Skeletal muscle tissue (tissue), 3 donors: ENCODE measurements at regions not wholly inside any gene's neighbourhood (a gene's known extent, or its start where the extent isn't known, plus 50 kb on each side); places are given as distances from the start of the nearest gene placed in this dataset.

Source experiments
- H3K27ac ChIP-seq: one replicate; pipeline ENCODE4 v1.7.0; 2013; ENCODE audit warnings: mild to moderate bottlenecking, low read depth, low read length, inconsistent platforms
- H3K27me3 ChIP-seq, 3 donors: one replicate each; pipeline ENCODE4 v1.7.0; 2013; ENCODE audit warnings: low read length in 3 of 3; ENCODE audit not compliant: control insufficient read depth in 3 of 3, insufficient read depth in 3 of 3
- H3K36me3 ChIP-seq, 3 donors: one replicate each; pipeline ENCODE4 v1.7.0; 2013; ENCODE audit warnings: low read length in 3 of 3; ENCODE audit not compliant: control insufficient read depth in 3 of 3, insufficient read depth in 3 of 3
- H3K4me1 ChIP-seq, 3 donors: one replicate each; pipeline ENCODE4 v1.7.0; 2013; ENCODE audit warnings: low read length in 3 of 3, mild to moderate bottlenecking in 3 of 3; ENCODE audit not compliant: control insufficient read depth in 3 of 3, insufficient read depth in 3 of 3
- H3K4me3 ChIP-seq, 3 donors: one replicate each; pipeline ENCODE4 v1.7.0; 2013; ENCODE audit warnings: low read length in 3 of 3
- H3K9ac ChIP-seq, 3 donors: one replicate each; pipeline ENCODE4 v1.7.0; 2013; ENCODE audit warnings: low read length in 3 of 3, mild to moderate bottlenecking in 3 of 3, moderate library complexity in 2 of 3, low read depth in 1 of 3
- H3K9me3 ChIP-seq, 3 donors: one replicate each; pipeline ENCODE4 v1.7.0; 2013; ENCODE audit warnings: low read length in 3 of 3; ENCODE audit not compliant: control insufficient read depth in 3 of 3
- donor health status: Osteomylitis.

GRCh38 chr16:72704746-72705372 lies 343.1 kb downstream of the ZFHX3 start:
- Histone ChIP-seq H3K36me3 (no peaks in the 10 kb centered on the region), H3K27me3 (no peaks in the 10 kb centered on the region), H3K9me3 (peaks cover 0 to 2% (median 0%) of the 10 kb centered on the region in 3 donors), H3K4me1 (no peaks in the 10 kb centered on the region), H3K4me3 (no peak overlapping the region), H3K9ac (no peak overlapping the region), H3K27ac (no peak overlapping the region)

GRCh38 chr16:72689851-72690250 lies 358.1 kb downstream of the ZFHX3 start:
- Histone ChIP-seq H3K27me3 (no peaks in the 10 kb centered on the region), H3K9me3 (no peaks in the 10 kb centered on the region), H3K9ac (no peak overlapping the region), H3K36me3 (no peaks in the 10 kb centered on the region), H3K4me1 (no peaks in the 10 kb centered on the region), H3K27ac (no peak overlapping the region), H3K4me3 (no peak overlapping the region)

GRCh38 chr16:72680732-72681131 lies 367.2 kb downstream of the ZFHX3 start:
- Histone ChIP-seq H3K36me3 (no peaks in the 10 kb centered on the region), H3K27me3 (no peaks in the 10 kb centered on the region), H3K27ac (no peak overlapping the region), H3K4me1 (no peaks in the 10 kb centered on the region), H3K9me3 (no peaks in the 10 kb centered on the region), H3K4me3 (no peak overlapping the region), H3K9ac (no peak overlapping the region)

GRCh38 chr16:72679856-72680255 lies 368.1 kb downstream of the ZFHX3 start:
- Histone ChIP-seq H3K9me3 (no peaks in the 10 kb centered on the region), H3K27me3 (no peaks in the 10 kb centered on the region), H3K36me3 (no peaks in the 10 kb centered on the region), H3K9ac (no peak overlapping the region), H3K4me3 (no peak overlapping the region), H3K27ac (no peak overlapping the region), H3K4me1 (no peaks in the 10 kb centered on the region)

- Histone ChIP-seq H3K36me3 (no peaks in the 10 kb centered on the region), H3K9ac (no peak overlapping the region), H3K27ac (no peak overlapping the region), H3K27me3 (no peaks in the 10 kb centered on the region), H3K4me3 (no peak overlapping the region), H3K9me3 (no peaks in the 10 kb centered on the region), H3K4me1 (no peaks in the 10 kb centered on the region)
Measured at GRCh38 chr16:72677662-72678447, 370.1 kb downstream of the ZFHX3 start.

- Histone ChIP-seq H3K36me3 (no peaks in the 10 kb centered on the region), H3K27ac (no peak overlapping the region), H3K9me3 (no peaks in the 10 kb centered on the region), H3K27me3 (no peaks in the 10 kb centered on the region), H3K4me1 (no peaks in the 10 kb centered on the region), H3K9ac (no peak overlapping the region), H3K4me3 (no peak overlapping the region)
Measured at GRCh38 chr16:72673118-72673517, 374.8 kb downstream of the ZFHX3 start.

- H3K27ac ChIP-seq = no peak overlapping the region
- H3K36me3 ChIP-seq = no peaks in the 10 kb centered on the region
- no peak overlapping the region for H3K9ac ChIP-seq
- no peaks in the 10 kb centered on the region for H3K9me3 ChIP-seq
- peaks cover 9 to 12% (median 12%) of the 10 kb centered on the region in 3 donors for H3K4me1 ChIP-seq
- no peak overlapping the region for H3K4me3 ChIP-seq
- no peaks in the 10 kb centered on the region for H3K27me3 ChIP-seq
Measured at GRCh38 chr16:72666267-72666666, 381.7 kb downstream of the ZFHX3 start.

- Histone ChIP-seq H3K27me3 (no peaks in the 10 kb centered on the region), H3K4me3 (peak overlapping the region; percentile 76 to 93 (median 78)), H3K4me1 (peaks cover 9 to 12% (median 12%) of the 10 kb centered on the region in 3 donors), H3K36me3 (no peaks in the 10 kb centered on the region), H3K9me3 (no peaks in the 10 kb centered on the region), H3K9ac (peak overlapping the region; percentile 82 to 84 (median 83)), H3K27ac (no peak overlapping the region)
Measured at GRCh38 chr16:72665701-72666100, 382.2 kb downstream of the ZFHX3 start.

- H3K9me3 ChIP-seq = no peaks in the 10 kb centered on the region
- H3K36me3 ChIP-seq = no peaks in the 10 kb centered on the region
- peak overlapping the region; percentile 82 to 84 (median 83) for H3K9ac ChIP-seq
- peak overlapping the region; percentile 4 for H3K27ac ChIP-seq
- H3K27me3 ChIP-seq = no peaks in the 10 kb centered on the region
- peak overlapping the region; percentile 76 to 93 (median 78) for H3K4me3 ChIP-seq
- peaks cover 9 to 12% (median 12%) of the 10 kb centered on the region in 3 donors for H3K4me1 ChIP-seq
Measured at GRCh38 chr16:72664509-72665408, 383.2 kb downstream of the ZFHX3 start.
